Mucosa of descending colon (tissue), 3 donors: ENCODE measurements at regions not wholly inside any gene's neighbourhood (a gene's known extent, or its start where the extent isn't known, plus 50 kb on each side); places are given as distances from the start of the nearest gene placed in this dataset.

ENCODE experiments used
- ATAC-seq: fragments of 200-7000 bp; cut with Tn5 transposase; one replicate; pipeline ENCODE4 v1.9.1; 2020; ENCODE audit warnings: mild to moderate bottlenecking, moderate library complexity
- DNase-seq, 3 donors: peaks; one replicate each; pipeline ENCODE4 v3.0.0-alpha.2; 2020
- H3K36me3 ChIP-seq: fragments of 200-600 bp; one replicate; pipeline ENCODE4 v1.8.0; 2021; ENCODE audit warnings: low read depth, mild to moderate bottlenecking
- H3K4me1 ChIP-seq: fragments of 200-600 bp; one replicate; pipeline ENCODE4 v1.8.0; 2021; ENCODE audit warnings: low read depth, mild to moderate bottlenecking
- H3K4me3 ChIP-seq: fragments of 200-600 bp; one replicate; pipeline ENCODE4 v1.8.0; 2021; ENCODE audit warnings: mild to moderate bottlenecking
- H3K9me3 ChIP-seq: fragments of 200-600 bp; one replicate; pipeline ENCODE4 v1.8.0; 2021; ENCODE audit warnings: mild to moderate bottlenecking
- CTCF ChIP-seq: fragments of 200-600 bp; IDR thresholded peaks from one replicate; pipeline ENCODE4 v1.8.0; 2022; ENCODE audit warnings: antibody characterized with exemption, mild to moderate bottlenecking
- intact Hi-C, 2 donors: fragments of 100-400 bp; cut with DNase I in 1 of 2; cut with micrococcal nuclease in 1 of 2; formaldehyde crosslinking; loops; one replicate each; pipeline versions ENCODE4 v1.11.0 to v1.11.1; 2022; cut with DNase I, micrococcal nuclease
- donor health status: DM: no; HTN: no; CAD: no; lungs with moderate emphysema.
- donor health status: DM: no; HTN: no; CAD: no.
- donor health status: DM: no; HTN: yes; CAD: no.

DNA sequence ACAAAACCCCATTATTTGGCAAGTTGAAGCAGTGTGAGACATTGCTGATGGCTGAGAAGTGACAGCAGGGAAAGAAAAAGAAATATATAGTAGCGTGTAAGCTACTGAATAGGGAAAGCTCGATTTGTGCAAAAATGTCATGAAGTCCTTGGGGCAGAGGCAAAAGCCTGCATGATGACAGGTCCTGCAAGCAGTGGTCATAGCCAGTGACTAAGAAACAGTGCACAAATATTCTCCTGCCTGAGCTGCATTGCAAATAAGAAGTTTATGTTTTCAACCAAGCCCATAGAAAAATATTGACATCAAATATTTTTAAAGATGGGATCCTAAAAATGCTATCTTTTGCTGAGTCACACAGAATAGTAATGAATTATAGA lies 270.0 kb downstream of the SLITRK6 start:
- DNase-seq (no peak), ATAC-seq (no peak)
- TF ChIP-seq CTCF, result no peak
- no peak overlapping the region for H3K4me3 ChIP-seq
- intact Hi-C loops, result no loop called here
- H3K4me1 ChIP-seq, result no peaks in the 10 kb centered on the region
- no peaks in the 10 kb centered on the region for H3K36me3 ChIP-seq
- H3K9me3 ChIP-seq, result no peaks in the 10 kb centered on the region

GRCh38 chr13:85528491-85529217 lies 270.6 kb downstream of the SLITRK6 start:
- no peaks in the 10 kb centered on the region for H3K9me3 ChIP-seq
- no peaks in the 10 kb centered on the region for H3K4me1 ChIP-seq
- no peak for TF ChIP-seq CTCF
- no peak for ATAC-seq
- DNase-seq, result no peak
- H3K36me3 ChIP-seq, result no peaks in the 10 kb centered on the region
- H3K4me3 ChIP-seq, result no peak overlapping the region
- intact Hi-C loops, result no loop called here

DNA sequence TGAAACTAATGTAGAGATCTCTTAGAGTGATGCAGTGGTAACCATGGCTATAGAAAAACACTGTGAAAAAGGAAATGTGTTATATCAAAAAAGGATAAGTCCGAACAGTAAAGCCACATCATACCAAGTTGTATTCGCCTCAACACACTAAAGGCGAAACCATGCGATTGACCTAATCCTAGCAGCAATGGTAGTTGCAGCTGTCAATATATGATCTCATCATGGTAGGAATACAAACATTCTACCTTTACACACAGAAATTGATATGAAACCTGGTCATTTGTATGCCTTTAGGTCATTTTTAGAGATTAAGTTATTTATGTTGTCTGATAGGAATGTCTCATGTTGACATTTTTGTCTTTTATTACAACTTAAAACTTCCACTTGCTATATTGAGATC lies 271.9 kb downstream of the SLITRK6 start:
- no peak for DNase-seq
- intact Hi-C loops, result no loop called here
- H3K9me3 ChIP-seq, result no peaks in the 10 kb centered on the region
- H3K4me1 ChIP-seq, result no peaks in the 10 kb centered on the region
- no peaks in the 10 kb centered on the region for H3K36me3 ChIP-seq
- H3K4me3 ChIP-seq, result no peak overlapping the region
- no peak for TF ChIP-seq CTCF
- no peak for ATAC-seq

DNA sequence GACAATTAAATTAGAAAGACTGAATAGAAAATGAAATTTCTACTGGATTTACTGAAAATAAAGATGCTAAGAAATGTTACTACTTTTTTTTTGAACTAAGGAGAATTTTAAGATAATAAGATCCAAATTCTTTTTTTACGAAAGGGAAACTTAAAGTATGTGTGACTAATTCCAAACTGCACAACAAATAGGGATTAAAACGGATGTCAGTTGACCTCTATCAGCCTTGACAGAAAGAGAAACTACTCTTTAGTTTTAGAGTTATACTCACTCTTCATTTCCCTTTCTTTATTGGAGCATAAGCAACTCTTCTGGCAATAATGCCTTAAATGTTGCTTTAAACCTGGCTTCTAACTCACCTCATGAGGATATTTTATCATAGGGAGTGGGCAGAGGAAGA lies 273.8 kb downstream of the SLITRK6 start:
- Histone ChIP-seq H3K4me1 (no peaks in the 10 kb centered on the region), H3K36me3 (no peaks in the 10 kb centered on the region), H3K9me3 (no peaks in the 10 kb centered on the region), H3K4me3 (no peak overlapping the region)
- ATAC-seq, result no peak
- no peak for TF ChIP-seq CTCF
- DNase-seq, result no peak
- intact Hi-C loops, result no loop called here

DNA sequence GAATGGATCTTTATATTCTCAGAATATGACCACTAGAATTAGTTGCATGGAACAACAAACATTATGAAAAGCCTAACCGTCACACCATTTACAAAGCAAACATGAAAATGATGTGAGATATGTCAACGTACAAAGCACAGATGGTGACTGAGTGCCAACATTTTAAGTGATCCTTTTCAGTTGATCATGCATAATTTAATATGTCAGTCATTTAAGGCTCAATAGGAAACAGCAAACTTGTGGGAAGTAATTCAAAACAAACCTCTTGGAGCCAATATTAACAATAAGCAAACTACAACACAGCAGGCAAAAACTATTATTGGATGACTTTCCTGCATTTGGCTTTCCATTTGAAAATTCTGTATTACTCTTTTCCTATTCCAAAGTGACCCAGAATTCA lies 277.6 kb downstream of the SLITRK6 start:
- Histone ChIP-seq H3K4me3 (no peak overlapping the region), H3K36me3 (no peaks in the 10 kb centered on the region), H3K4me1 (no peaks in the 10 kb centered on the region), H3K9me3 (no peaks in the 10 kb centered on the region)
- intact Hi-C loops, result no loop called here
- peak; percentile 73 for ATAC-seq
- no peak for DNase-seq
- no peak for TF ChIP-seq CTCF

- intact Hi-C loops, result no loop called here
- no peak overlapping the region for H3K4me3 ChIP-seq
- H3K9me3 ChIP-seq, result peaks cover 9% of the 10 kb centered on the region
- peak; percentile 26 for ATAC-seq
- no peaks in the 10 kb centered on the region for H3K36me3 ChIP-seq
- no peaks in the 10 kb centered on the region for H3K4me1 ChIP-seq
- no peak for TF ChIP-seq CTCF
- DNase-seq, result no peak
Measured at GRCh38 chr13:85520445-85520844, 278.8 kb downstream of the SLITRK6 start.
